ENCODE measurements at regions not wholly inside any gene's neighbourhood (a gene's known extent, or its start where the extent isn't known, plus 50 kb on each side); places are given as distances from the start of the nearest gene placed in this dataset.
"Not testable (repeated sequence)": the region's sequence is repeated elsewhere in the genome, so short reads cannot be mapped to it uniquely, and the experiment has no call there.

- TF ChIP-seq CTCF (conservative IDR thresholded peaks at IDR 0.05; ENCODE audit: low read depth, low read length); POLR2A (IDR thresholded peaks at IDR 0.05; ENCODE audit: low read depth, low read length); MAZ (IDR thresholded peaks at IDR 0.05; ENCODE audit: borderline replicate concordance, low read depth, low read length); FOS (IDR thresholded peaks at IDR 0.05; ENCODE audit: low read depth, low read length); RAD21 (IDR thresholded peaks at IDR 0.05; ENCODE audit: low read length); MXI1 (IDR thresholded peaks at IDR 0.05; ENCODE audit: borderline replicate concordance, low read depth, low read length); NFE2L2 (IDR thresholded peaks at IDR 0.05; ENCODE audit: low read depth, low read length); CEBPB (IDR thresholded peaks at IDR 0.05; ENCODE audit: low read depth, low read length); RCOR1 (IDR thresholded peaks at IDR 0.05; ENCODE audit: insufficient replicate concordance, low read length); SMC3 (IDR thresholded peaks at IDR 0.05; ENCODE audit: low read depth, low read length); MAFK (IDR thresholded peaks at IDR 0.05; ENCODE audit: low read depth, low read length); CHD1 (IDR thresholded peaks at IDR 0.05; ENCODE audit: low read depth, low read length); BHLHE40 (IDR thresholded peaks at IDR 0.05; ENCODE audit: low read depth, low read length): not testable (repeated sequence)
- TF ChIP-seq, protein P1, sequence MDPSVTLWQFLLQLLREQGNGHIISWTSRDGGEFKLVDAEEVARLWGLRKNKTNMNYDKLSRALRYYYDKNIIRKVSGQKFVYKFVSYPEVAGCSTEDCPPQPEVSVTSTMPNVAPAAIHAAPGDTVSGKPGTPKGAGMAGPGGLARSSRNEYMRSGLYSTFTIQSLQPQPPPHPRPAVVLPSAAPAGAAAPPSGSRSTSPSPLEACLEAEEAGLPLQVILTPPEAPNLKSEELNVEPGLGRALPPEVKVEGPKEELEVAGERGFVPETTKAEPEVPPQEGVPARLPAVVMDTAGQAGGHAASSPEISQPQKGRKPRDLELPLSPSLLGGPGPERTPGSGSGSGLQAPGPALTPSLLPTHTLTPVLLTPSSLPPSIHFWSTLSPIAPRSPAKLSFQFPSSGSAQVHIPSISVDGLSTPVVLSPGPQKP (IDR thresholded peaks at IDR 0.05; ENCODE audit: borderline replicate concordance, low read depth, low read length): not testable (repeated sequence)
Measured at GRCh38 chr2:91603996-91604395, 2912.5 kb downstream of the RPIA start.

Measured in IMR-90 (cell line).